Left lung (tissue), 4 donors: ENCODE measurements at regions not wholly inside any gene's neighbourhood (a gene's known extent, or its start where the extent isn't known, plus 50 kb on each side); places are given as distances from the start of the nearest gene placed in this dataset.
A peak's percentile ranks its signal among the peaks of the same experiment; 100 is the strongest.

Experiments used
- ATAC-seq: fragments of 200-7000 bp; cut with Tn5 transposase; one replicate; pipeline ENCODE4 v1.9.1; 2020; ENCODE audit warnings: moderate library complexity
- DNase-seq, 4 donors: peaks; one replicate each; pipeline ENCODE4 v3.0.0-alpha.2; 2013 to 2020
- H3K27ac ChIP-seq, 2 donors: fragments of 200-600 bp; sonication (generic) in 1 of 2; one replicate each; pipeline versions ENCODE4 v1.5.0 to v1.8.0; 2020 to 2021
- H3K27me3 ChIP-seq, 2 donors: fragments of 200-600 bp; sonication (generic) in 1 of 2; one replicate each; pipeline versions ENCODE4 v1.5.0 to v1.8.0; 2020 to 2021
- H3K36me3 ChIP-seq, 2 donors: fragments of 200-600 bp; sonication (generic) in 1 of 2; one replicate each; pipeline versions ENCODE4 v1.5.0 to v1.8.0; 2020 to 2021
- H3K4me1 ChIP-seq, 2 donors: fragments of 200-600 bp; one replicate each; pipeline ENCODE4 v1.8.0; 2021
- H3K4me3 ChIP-seq, 2 donors: fragments of 200-600 bp; sonication (generic) in 1 of 2; one replicate each; pipeline versions ENCODE4 v1.5.0 to v1.8.0; 2020 to 2021; ENCODE audit warnings: mild to moderate bottlenecking in 1 of 2
- H3K9me3 ChIP-seq, 2 donors: fragments of 200-600 bp; sonication (generic) in 1 of 2; one replicate each; pipeline versions ENCODE4 v1.5.0 to v1.8.0; 2020 to 2021
- intact Hi-C, 2 donors: fragments of 100-400 bp; cut with DNase I; formaldehyde crosslinking; loops; one replicate each; pipeline versions ENCODE4 v1.11.2 to v1.14.2; 2022
- TF ChIP-seq, protein P1 (sequence below), 2 donors: fragments of 200-600 bp; sonication (generic) in 1 of 2; IDR thresholded peaks; one replicate each; pipeline versions ENCODE4 v1.5.0 to v1.8.0; 2021; ENCODE audit warnings: antibody characterized with exemption in 2 of 2
- donor health status: DM: no; HTN: yes; CAD: no.
- donor health status: DM: no; HTN: no; CAD: no.

DNA sequence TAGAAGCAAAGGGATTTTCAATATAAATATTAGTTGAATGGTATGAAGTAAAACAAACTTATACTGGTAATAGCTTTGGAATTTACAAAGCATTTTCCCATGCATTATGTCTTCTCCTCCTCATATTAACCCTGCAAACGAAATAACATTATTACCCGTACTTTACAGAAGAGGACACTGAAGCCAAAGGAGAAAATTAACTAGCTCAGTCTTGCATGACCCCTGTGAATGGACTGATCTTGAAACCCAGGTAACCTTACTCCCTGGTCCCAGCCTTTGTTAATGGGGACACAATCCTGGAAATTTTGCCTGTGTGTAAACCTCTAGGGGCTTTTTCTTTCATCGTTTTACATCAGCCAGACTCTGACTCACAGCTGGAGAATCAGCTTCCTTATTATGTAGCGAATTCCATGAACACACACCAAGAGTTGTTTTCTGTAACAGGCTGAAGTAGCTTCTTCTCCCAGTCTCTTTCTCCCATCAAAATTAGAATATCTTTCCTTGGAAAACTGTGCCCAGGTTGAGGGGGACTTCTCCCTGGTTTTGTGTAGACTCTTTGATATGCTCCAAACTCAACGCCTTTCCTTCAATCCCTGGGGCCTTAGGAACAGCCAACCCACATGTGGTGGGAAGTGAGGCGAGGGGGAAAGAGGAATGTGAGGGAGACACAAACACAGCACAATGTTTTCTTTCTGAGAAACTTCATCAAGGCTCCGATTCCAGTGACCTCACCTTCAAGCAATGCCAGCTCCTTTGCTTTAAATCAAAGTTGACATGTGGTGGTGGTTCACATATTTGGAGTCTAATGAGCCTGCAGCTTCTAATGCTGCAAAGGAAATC is 480.9 kb upstream of the PAPPA start:
- TF ChIP-seq, protein P1, sequence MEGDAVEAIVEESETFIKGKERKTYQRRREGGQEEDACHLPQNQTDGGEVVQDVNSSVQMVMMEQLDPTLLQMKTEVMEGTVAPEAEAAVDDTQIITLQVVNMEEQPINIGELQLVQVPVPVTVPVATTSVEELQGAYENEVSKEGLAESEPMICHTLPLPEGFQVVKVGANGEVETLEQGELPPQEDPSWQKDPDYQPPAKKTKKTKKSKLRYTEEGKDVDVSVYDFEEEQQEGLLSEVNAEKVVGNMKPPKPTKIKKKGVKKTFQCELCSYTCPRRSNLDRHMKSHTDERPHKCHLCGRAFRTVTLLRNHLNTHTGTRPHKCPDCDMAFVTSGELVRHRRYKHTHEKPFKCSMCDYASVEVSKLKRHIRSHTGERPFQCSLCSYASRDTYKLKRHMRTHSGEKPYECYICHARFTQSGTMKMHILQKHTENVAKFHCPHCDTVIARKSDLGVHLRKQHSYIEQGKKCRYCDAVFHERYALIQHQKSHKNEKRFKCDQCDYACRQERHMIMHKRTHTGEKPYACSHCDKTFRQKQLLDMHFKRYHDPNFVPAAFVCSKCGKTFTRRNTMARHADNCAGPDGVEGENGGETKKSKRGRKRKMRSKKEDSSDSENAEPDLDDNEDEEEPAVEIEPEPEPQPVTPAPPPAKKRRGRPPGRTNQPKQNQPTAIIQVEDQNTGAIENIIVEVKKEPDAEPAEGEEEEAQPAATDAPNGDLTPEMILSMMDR (IDR thresholded peaks at IDR 0.05) = no peak
- H3K4me3 ChIP-seq = no peak overlapping the region
- DNase-seq = no peak
- no peaks in the 10 kb centered on the region for H3K36me3 ChIP-seq
- intact Hi-C loops = no loop called here
- ATAC-seq = peak; percentile 56
- H3K4me1 ChIP-seq = no peaks in the 10 kb centered on the region
- peaks cover 0 to 4% of the 10 kb centered on the region in 2 donors for H3K9me3 ChIP-seq
- H3K27ac ChIP-seq = peak overlapping the region in 1 of 2 donors; percentile 34
- no peaks in the 10 kb centered on the region for H3K27me3 ChIP-seq

GRCh38 chr9:115673599-115673998 is 480.0 kb upstream of the PAPPA start:
- no peak for ATAC-seq

GRCh38 chr9:115674091-115674490 is 479.5 kb upstream of the PAPPA start:
- Histone ChIP-seq H3K27me3 (no peaks in the 10 kb centered on the region), H3K4me3 (no peak overlapping the region), H3K4me1 (no peaks in the 10 kb centered on the region), H3K27ac (no peak overlapping the region), H3K36me3 (no peaks in the 10 kb centered on the region), H3K9me3 (peaks cover 0 to 4% of the 10 kb centered on the region in 2 donors)
- intact Hi-C loops = no loop called here
- TF ChIP-seq, protein P1 (IDR thresholded peaks at IDR 0.05) = no peak
- DNase-seq (no peak), ATAC-seq (no peak)

More at GRCh38 chr9:115673599-115673998, 480.0 kb upstream of the PAPPA start:
- Histone ChIP-seq H3K27ac (no peak overlapping the region), H3K4me3 (no peak overlapping the region), H3K27me3 (no peaks in the 10 kb centered on the region), H3K4me1 (no peaks in the 10 kb centered on the region), H3K36me3 (no peaks in the 10 kb centered on the region), H3K9me3 (peaks cover 0 to 4% of the 10 kb centered on the region in 2 donors)
- intact Hi-C loops = no loop called here
- TF ChIP-seq, protein P1 (IDR thresholded peaks at IDR 0.05) = no peak
- DNase-seq = no peak

DNA sequence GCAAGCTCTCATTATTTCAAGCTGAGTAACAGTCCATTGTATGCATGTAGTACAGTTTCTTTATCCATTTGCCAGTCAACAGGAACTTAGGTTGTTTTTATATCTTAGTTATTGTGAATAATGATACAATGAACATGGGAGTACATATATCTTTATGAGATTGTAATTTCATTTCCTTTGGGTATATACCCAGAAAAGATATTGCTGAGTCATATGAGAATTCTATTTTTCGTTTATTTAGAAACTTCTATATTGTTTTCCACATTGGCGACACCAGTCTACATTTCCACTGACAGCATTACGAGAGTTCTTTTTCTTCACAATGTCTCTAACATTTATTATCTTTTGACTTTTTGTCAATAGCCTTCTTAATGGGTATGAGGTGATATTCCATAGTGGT is 477.8 kb upstream of the PAPPA start:
- Histone ChIP-seq H3K27ac (no peak overlapping the region), H3K4me1 (no peaks in the 10 kb centered on the region), H3K4me3 (no peak overlapping the region), H3K36me3 (no peaks in the 10 kb centered on the region), H3K9me3 (peaks cover 0 to 4% of the 10 kb centered on the region in 2 donors), H3K27me3 (no peaks in the 10 kb centered on the region)
- intact Hi-C loops = no loop called here
- ATAC-seq = no peak
- TF ChIP-seq, protein P1 (IDR thresholded peaks at IDR 0.05) = no peak
- no peak for DNase-seq

DNA sequence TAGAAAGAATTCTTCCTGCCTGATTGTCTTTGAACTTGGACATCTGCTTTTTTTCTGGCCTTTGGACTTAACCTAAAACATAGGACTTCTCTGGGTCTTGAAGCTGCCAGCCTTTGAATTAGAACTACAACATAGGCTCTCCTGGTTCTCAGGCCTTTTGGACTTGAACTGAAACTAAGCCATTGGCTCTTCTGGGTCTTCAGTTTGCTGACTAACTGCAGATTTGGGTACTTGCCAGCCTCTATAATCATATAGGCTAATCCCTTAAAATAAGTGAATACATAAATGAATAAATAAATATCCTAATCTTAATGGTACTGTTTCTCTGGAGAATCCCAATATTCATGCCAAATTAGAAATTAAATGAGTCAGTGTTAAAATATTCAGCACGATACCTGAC is 473.4 kb upstream of the PAPPA start:
- H3K27me3 ChIP-seq = no peaks in the 10 kb centered on the region
- no peak for DNase-seq
- no peak overlapping the region for H3K4me3 ChIP-seq
- TF ChIP-seq, protein P1 (IDR thresholded peaks at IDR 0.05) = no peak
- ATAC-seq = no peak
- H3K27ac ChIP-seq = no peak overlapping the region
- H3K4me1 ChIP-seq = no peaks in the 10 kb centered on the region
- intact Hi-C loops = no loop called here
- H3K9me3 ChIP-seq = peaks cover 0 to 10% of the 10 kb centered on the region in 2 donors
- no peaks in the 10 kb centered on the region for H3K36me3 ChIP-seq
